Fibroblast of mammary gland (primary cell): ENCODE measurements at regions not wholly inside any gene's neighbourhood (a gene's known extent, or its start where the extent isn't known, plus 50 kb on each side); places are given as distances from the start of the nearest gene placed in this dataset.
A peak's percentile ranks its signal among the peaks of the same experiment; 100 is the strongest.

ENCODE experiments used
- DNase-seq: peaks from one replicate; pipeline ENCODE4 v3.0.0-alpha.2; 2010; ENCODE audit warnings: low read depth
- H3K4me3 ChIP-seq: 2 replicates; pipeline ENCODE4 v1.5.1; 2011; ENCODE audit warnings: low read depth, mild to moderate bottlenecking, low read length, moderate library complexity; ENCODE audit not compliant: control insufficient read depth
- TF ChIP-seq, protein P1 (sequence below): conservative IDR thresholded peaks from 2 replicates; pipeline ENCODE4 v1.5.1; 2011; ENCODE audit warnings: low read depth, low read length, inconsistent platforms; ENCODE audit not compliant: control insufficient read depth, insufficient read depth

DNA sequence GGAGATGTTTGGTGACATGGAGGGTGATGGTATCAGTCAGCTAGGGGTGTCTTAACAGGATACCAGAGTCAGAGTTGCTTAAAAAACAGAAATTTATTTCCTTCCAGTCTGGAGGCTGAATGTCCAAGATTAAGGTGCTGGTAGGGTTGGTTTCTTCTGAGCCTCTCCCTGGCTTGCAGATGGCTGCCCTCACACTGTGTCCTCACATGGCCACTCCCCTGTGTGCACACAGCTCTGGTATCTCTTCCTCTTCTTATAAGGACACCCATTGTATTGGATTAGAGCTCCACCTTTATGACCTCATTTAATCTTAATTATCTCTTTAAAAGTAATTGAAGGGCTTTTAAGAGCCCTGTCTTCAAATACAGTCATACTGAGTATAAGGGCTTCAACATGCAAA, 431.8 kb upstream of the MMS22L start:
- TF ChIP-seq, protein P1, sequence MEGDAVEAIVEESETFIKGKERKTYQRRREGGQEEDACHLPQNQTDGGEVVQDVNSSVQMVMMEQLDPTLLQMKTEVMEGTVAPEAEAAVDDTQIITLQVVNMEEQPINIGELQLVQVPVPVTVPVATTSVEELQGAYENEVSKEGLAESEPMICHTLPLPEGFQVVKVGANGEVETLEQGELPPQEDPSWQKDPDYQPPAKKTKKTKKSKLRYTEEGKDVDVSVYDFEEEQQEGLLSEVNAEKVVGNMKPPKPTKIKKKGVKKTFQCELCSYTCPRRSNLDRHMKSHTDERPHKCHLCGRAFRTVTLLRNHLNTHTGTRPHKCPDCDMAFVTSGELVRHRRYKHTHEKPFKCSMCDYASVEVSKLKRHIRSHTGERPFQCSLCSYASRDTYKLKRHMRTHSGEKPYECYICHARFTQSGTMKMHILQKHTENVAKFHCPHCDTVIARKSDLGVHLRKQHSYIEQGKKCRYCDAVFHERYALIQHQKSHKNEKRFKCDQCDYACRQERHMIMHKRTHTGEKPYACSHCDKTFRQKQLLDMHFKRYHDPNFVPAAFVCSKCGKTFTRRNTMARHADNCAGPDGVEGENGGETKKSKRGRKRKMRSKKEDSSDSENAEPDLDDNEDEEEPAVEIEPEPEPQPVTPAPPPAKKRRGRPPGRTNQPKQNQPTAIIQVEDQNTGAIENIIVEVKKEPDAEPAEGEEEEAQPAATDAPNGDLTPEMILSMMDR, result no peak
- no peak overlapping the region for H3K4me3 ChIP-seq
- DNase-seq, result no peak

DNA sequence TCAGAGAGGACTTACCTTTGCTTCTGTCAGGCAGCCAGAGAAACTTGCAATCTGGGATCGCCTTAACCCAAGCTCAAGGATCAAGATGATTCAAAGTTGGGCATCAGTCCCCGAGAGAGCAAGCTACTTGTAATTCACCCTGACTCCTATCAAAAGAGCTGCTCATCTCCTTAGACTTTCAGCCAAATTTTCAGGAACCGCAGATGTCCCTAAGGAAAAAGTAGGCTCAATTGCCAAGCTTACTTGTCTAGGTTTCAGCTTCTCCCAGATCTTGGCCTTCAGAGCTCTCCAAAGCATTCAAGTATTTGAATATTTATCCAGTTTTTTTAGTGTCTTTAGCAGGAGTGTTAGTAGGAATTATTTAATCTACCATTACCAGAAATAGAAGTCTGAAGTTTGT, 434.1 kb upstream of the MMS22L start:
- DNase-seq, result no peak
- no peak overlapping the region for H3K4me3 ChIP-seq
- TF ChIP-seq, protein P1, result no peak

DNA sequence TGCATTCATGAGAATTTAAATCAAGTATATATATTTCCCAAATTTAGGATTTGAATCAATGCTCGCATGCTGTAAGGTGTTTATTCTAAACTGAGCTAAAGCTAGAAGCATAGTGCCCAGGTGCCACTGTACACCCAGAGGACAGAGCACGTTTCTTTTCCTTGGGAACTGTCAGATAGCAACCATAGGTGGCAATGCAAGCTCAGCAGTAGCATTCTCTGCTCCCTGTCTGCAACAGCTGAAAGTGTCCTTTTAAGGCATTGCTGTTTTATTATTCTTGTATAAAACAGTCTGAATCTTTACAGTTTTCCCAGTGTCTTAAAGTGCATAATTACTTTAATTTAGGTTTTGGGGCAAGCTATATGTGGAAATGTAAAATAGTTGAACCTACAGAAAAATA, 443.4 kb upstream of the MMS22L start:
- H3K4me3 ChIP-seq, result no peak overlapping the region
- TF ChIP-seq, protein P1, result no peak
- no peak for DNase-seq

DNA sequence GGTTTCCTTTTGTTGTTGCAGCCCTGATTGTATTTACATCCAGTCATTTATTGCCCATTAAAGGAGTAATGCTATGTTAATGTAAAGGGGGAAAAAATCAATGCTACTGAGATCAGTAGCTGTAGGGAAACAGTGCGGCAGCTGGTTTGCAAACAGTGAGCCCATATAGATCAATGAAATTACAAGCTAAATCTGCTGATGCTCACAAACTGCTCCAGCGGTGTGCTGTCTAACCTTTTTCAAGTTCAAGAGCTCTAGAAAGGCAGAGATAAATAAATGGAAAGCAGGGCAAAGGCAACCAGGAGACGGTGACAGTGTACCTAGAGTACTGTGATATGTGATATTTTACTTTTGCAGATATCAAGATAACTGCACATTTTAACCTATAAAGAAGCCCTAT, 449.0 kb upstream of the MMS22L start:
- TF ChIP-seq, protein P1, result no peak
- no peak overlapping the region for H3K4me3 ChIP-seq
- no peak for DNase-seq

DNA sequence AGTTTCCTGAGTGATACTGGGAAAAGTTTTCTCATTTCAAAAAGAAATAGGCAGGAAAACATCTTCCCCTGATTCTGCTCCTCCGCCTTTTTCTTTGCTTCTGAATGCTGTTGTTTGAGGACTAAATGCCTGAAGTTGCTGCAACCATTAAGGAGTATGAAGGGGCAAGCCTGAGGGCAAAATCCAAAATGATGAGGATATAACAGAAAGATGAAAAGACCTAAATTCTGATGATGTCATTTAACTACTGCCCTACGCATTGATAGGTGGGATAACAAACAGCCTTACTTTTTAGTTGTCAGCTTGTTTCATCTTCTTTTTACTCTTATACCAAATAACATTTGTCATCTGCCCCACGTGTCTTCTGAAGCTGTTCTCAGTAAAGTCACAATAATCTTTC, 474.6 kb upstream of the MMS22L start:
- DNase-seq, result no peak
- TF ChIP-seq, protein P1, result no peak
- no peak overlapping the region for H3K4me3 ChIP-seq

DNA sequence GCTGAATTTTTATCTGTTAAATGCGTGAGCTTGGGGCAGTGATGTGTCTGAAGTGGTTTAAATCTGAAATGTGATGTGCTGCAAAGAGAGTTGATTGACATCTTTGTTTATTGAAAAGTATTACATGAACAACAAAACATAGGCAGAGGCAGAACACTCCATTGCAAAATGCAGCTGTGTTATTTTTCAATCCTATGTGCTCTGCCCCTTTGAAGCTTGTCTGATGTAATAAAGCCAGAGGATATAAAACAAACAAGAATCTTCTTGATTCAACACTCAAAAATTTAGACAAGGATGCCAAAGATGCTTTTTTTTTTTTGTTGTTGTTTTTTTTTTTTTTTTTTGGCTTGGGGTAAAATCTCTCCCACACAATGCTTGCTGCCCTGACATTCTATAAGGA, 482.4 kb upstream of the MMS22L start:
- H3K4me3 ChIP-seq, result no peak overlapping the region
- peak; percentile 25 for DNase-seq
- TF ChIP-seq, protein P1, result no peak

DNA sequence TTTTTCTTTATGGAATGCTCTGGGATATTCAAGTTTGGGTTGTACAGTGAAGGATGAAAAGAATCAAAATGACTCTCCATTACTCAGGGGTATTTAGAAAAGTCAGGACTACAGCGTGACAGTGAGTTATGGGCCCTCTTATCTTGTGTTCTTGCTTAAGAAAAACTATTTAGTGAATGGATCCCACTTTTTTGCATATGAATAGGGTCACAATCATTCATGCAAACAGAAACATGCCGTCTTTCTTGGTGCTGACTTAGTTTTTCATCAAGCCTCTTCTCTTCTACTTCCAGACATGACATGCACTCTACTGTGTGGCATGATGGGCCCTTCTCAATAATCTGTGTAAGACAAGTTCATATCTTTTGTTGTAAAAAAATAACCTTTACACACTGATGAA, 488.4 kb upstream of the MMS22L start:
- TF ChIP-seq, protein P1, result no peak
- no peak overlapping the region for H3K4me3 ChIP-seq
- no peak for DNase-seq
